ENCODE measurements at regions not wholly inside any gene's neighbourhood (a gene's known extent, or its start where the extent isn't known, plus 50 kb on each side); places are given as distances from the start of the nearest gene placed in this dataset.

GRCh38 chr4:116734178-116734577 lies 351.2 kb downstream of the TRAM1L1 start:
- H3K4me3 ChIP-seq (ENCODE audit: low read depth, poor library complexity, severe bottlenecking): no peak overlapping the region
- 63% methylated on average over 2 of the region's 2 CpGs for WGBS, 2 donors
- no peak for DNase-seq (ENCODE audit: low spot score in 2 of 2)
- TF ChIP-seq, protein P1, sequence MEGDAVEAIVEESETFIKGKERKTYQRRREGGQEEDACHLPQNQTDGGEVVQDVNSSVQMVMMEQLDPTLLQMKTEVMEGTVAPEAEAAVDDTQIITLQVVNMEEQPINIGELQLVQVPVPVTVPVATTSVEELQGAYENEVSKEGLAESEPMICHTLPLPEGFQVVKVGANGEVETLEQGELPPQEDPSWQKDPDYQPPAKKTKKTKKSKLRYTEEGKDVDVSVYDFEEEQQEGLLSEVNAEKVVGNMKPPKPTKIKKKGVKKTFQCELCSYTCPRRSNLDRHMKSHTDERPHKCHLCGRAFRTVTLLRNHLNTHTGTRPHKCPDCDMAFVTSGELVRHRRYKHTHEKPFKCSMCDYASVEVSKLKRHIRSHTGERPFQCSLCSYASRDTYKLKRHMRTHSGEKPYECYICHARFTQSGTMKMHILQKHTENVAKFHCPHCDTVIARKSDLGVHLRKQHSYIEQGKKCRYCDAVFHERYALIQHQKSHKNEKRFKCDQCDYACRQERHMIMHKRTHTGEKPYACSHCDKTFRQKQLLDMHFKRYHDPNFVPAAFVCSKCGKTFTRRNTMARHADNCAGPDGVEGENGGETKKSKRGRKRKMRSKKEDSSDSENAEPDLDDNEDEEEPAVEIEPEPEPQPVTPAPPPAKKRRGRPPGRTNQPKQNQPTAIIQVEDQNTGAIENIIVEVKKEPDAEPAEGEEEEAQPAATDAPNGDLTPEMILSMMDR (IDR thresholded peaks at IDR 0.05): no peak
- no peak for TF ChIP-seq POLR2A (IDR thresholded peaks at IDR 0.05)
- intact Hi-C loops (cut with DNase I; ENCODE audit: low total_unique reads): no loop called here

DNA sequence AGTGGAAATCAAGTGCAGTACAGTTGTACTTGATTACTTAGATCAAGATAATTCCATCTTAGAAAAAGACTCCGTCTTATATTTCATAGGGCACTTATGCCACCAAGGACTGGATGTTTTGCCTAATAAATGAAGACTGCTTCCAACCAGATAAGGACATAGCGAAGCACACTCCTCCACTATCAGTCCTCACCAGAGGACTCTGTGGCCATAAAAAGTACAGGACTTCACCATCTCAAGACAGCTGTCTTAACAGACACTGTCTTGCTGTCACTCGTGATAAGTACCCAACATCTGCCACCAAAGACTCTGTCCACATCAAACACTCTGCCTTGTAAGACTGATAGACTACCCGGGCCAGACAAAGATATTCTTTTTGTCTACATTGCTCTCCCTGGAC lies 352.0 kb downstream of the TRAM1L1 start:
- no peak overlapping the region for H3K4me3 ChIP-seq (ENCODE audit: low read depth, poor library complexity, severe bottlenecking)
- TF ChIP-seq, protein P1 (IDR thresholded peaks at IDR 0.05): no peak
- TF ChIP-seq POLR2A (IDR thresholded peaks at IDR 0.05): no peak
- intact Hi-C loops (cut with DNase I; ENCODE audit: low total_unique reads): no loop called here
- WGBS, 2 donors: 87 to 88% methylated on average over 4 of the region's 4 CpGs
- no peak for DNase-seq (ENCODE audit: low spot score in 2 of 2)

GRCh38 chr4:116726523-116726922 lies 358.9 kb downstream of the TRAM1L1 start:
- intact Hi-C loops (cut with DNase I; ENCODE audit: low total_unique reads): no loop called here
- TF ChIP-seq, protein P1 (IDR thresholded peaks at IDR 0.05): no peak
- H3K4me3 ChIP-seq (ENCODE audit: low read depth, poor library complexity, severe bottlenecking): no peak overlapping the region
- no peak for DNase-seq (ENCODE audit: low spot score in 2 of 2)

DNA sequence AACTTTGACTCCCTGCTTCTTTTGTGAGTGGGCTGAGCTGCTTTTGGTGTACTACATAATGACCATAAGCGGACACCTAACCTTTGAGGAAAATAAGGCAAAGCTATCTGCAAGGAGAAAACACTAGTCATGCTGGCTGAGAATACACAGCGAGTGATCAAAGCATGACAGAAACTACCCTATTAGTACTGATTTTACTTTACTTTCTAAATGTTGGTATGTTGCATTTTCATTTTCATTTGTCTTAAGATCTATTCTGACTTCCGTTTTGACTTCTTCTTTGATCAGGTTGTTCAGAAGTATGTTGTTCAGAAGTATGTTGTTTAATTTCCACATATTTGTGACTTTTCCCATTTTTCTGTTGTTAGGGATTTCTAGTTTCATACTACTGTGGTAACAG lies 361.1 kb downstream of the TRAM1L1 start:
- 88 to 96% methylated on average over 3 of the region's 3 CpGs for WGBS, 2 donors
- no peak for TF ChIP-seq POLR2A (IDR thresholded peaks at IDR 0.05)
- TF ChIP-seq, protein P1 (IDR thresholded peaks at IDR 0.05): no peak
- DNase-seq (ENCODE audit: low spot score in 2 of 2): no peak
- intact Hi-C loops (cut with DNase I; ENCODE audit: low total_unique reads): no loop called here
- no peak overlapping the region for H3K4me3 ChIP-seq (ENCODE audit: low read depth, poor library complexity, severe bottlenecking)

DNA sequence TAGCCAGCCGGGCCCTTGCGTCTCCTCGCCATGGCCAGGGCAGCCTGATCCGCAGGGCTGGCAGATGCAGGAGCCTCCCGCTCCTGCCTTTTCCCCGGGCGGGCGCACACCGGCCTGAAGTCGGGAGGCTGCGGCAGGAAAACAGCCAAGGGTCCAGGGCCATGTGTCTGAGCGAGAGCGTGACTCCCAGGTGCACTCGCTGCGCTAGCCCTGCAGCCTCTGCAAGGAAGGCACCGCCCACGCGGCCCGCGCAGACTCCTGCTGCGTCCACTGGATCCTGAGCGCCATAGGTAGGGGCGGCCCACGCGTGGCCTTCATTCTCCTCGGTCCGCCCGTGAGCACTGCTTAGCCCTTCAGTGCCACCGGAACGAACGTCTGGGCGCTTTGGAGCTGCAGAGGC lies 379.9 kb downstream of the TRAM1L1 start:
- WGBS, 2 donors: 93 to 96% methylated on average over 19 to 32 of the region's 32 CpGs
- H3K4me3 ChIP-seq (ENCODE audit: low read depth, poor library complexity, severe bottlenecking): no peak overlapping the region
- DNase-seq (ENCODE audit: low spot score in 2 of 2): no peak
- intact Hi-C loops (cut with DNase I; ENCODE audit: low total_unique reads): no loop called here
- TF ChIP-seq POLR2A (IDR thresholded peaks at IDR 0.05): no peak
- TF ChIP-seq, protein P1 (IDR thresholded peaks at IDR 0.05): no peak

GRCh38 chr4:116702949-116703348 lies 382.4 kb downstream of the TRAM1L1 start:
- no peak for DNase-seq (ENCODE audit: low spot score in 2 of 2)
- intact Hi-C loops (cut with DNase I; ENCODE audit: low total_unique reads): no loop called here
- 79 to 93% methylated on average over 4 of the region's 4 CpGs for WGBS, 2 donors
- H3K4me3 ChIP-seq (ENCODE audit: low read depth, poor library complexity, severe bottlenecking): no peak overlapping the region
- TF ChIP-seq POLR2A (IDR thresholded peaks at IDR 0.05): no peak
- TF ChIP-seq, protein P1 (IDR thresholded peaks at IDR 0.05): no peak

Measured in lower leg skin (tissue), 4 donors.